ENCODE measurements at regions not wholly inside any gene's neighbourhood (a gene's known extent, or its start where the extent isn't known, plus 50 kb on each side); places are given as distances from the start of the nearest gene placed in this dataset.

- TF ChIP-seq CTCF (conservative IDR thresholded peaks at IDR 0.05; ENCODE audit: low read depth, low read length), result no peak
- no peak for TF ChIP-seq CEBPB (IDR thresholded peaks at IDR 0.05; ENCODE audit: low read depth, low read length)
- TF ChIP-seq SMC3 (IDR thresholded peaks at IDR 0.05; ENCODE audit: low read depth, low read length), result no peak
- no peak for TF ChIP-seq ELK1 (IDR thresholded peaks at IDR 0.05; ENCODE audit: borderline replicate concordance, low read depth, low read length)
These were observed 100.5 kb upstream of the DOK6 start for GRCh38 chr18:69300185-69300584.
